Epithelial cell of proximal tubule (primary cell): ENCODE measurements at regions not wholly inside any gene's neighbourhood (a gene's known extent, or its start where the extent isn't known, plus 50 kb on each side); places are given as distances from the start of the nearest gene placed in this dataset.

ENCODE experiments used
- DNase-seq: peaks from one replicate; pipeline ENCODE4 v3.0.0-alpha.2; 2011; ENCODE audit warnings: low read depth
- H3K4me3 ChIP-seq: 2 replicates; pipeline ENCODE4 v1.5.1; 2011; ENCODE audit warnings: low read depth, mild to moderate bottlenecking, low read length
- TF ChIP-seq, protein P1 (sequence below): conservative IDR thresholded peaks from 2 replicates; pipeline ENCODE4 v1.5.1; 2012; ENCODE audit warnings: low read depth, mild to moderate bottlenecking, low read length

DNA sequence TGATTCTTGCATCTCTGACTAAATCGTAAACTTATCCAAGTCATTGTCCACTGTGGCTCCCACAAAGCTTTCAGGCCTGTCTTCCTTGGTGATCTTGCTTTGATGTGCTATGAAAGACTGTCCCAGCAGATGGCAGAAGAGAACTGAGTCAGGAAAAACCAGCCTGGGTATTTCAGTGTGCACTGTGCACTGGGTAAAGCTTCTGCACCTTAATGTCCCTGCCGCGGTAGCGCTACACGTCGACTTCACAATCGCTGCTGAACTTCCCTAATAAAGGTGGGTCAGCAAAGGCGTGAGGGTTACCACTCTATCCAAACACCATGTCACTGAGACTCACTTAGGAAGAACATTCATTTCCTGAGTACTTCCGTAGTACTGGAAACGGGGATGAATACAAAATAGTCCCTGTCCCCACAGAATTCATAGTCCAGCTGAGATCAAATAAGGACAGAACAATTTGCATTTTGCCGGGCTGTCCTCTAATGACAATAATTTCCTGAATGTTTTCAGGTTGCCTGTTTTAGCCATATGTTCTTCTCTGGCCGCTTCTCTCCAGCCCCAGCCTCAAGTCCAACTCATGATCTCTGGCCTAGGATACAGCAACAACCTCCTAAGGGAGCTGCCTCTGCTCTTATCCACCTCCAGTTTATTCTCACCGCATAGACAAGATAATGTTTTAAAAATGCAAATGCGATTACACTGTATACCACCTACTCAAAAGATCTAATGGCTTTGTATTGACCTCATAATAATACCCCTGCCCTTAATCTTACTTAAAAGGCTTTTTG is 83.6 kb upstream of the AKAP13 start:
- peak overlapping the region; percentile 42 for H3K4me3 ChIP-seq
- TF ChIP-seq, protein P1, sequence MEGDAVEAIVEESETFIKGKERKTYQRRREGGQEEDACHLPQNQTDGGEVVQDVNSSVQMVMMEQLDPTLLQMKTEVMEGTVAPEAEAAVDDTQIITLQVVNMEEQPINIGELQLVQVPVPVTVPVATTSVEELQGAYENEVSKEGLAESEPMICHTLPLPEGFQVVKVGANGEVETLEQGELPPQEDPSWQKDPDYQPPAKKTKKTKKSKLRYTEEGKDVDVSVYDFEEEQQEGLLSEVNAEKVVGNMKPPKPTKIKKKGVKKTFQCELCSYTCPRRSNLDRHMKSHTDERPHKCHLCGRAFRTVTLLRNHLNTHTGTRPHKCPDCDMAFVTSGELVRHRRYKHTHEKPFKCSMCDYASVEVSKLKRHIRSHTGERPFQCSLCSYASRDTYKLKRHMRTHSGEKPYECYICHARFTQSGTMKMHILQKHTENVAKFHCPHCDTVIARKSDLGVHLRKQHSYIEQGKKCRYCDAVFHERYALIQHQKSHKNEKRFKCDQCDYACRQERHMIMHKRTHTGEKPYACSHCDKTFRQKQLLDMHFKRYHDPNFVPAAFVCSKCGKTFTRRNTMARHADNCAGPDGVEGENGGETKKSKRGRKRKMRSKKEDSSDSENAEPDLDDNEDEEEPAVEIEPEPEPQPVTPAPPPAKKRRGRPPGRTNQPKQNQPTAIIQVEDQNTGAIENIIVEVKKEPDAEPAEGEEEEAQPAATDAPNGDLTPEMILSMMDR = peak; percentile 80
- peak; percentile 54 for DNase-seq

DNA sequence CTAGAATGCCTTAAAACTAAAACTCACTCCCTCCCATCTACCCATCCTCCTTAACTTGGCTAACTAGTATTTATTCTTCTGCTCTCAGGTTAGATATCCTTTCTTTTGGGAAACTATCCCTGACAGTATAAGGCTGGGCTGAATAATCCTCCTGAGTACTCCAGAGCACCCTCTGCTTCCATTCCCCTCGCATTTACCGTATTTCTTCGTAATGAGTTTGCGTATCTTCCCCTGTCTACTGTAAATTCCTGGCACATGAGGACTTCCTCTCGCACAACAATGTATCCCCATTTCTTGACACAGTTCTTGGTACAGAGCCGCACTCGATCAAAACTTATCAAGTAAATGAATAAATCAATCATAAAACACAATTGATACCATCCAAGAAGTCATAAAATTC is 82.9 kb upstream of the AKAP13 start:
- TF ChIP-seq, protein P1 = no peak
- no peak overlapping the region for H3K4me3 ChIP-seq
- no peak for DNase-seq

DNA sequence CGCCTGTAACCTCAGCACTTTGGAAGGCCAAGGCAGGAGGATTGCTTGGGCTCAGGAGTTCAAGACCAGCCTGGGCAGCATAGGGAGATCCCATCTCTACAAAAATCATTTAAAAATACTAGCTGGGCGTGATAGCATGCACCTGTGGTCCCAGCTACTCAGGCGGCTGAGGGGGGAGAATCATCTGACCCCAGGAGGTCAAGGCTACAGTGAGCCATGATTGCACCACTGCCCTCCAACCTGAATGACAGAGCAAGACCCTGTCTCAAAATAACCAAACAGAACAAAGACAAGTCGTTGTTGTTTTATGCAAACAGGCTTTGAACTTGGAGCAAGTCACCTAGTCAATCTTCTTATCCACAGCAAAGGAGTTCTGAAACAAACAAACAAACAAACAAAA is 82.0 kb upstream of the AKAP13 start:
- TF ChIP-seq, protein P1 = no peak
- H3K4me3 ChIP-seq = no peak overlapping the region
- DNase-seq = no peak

DNA sequence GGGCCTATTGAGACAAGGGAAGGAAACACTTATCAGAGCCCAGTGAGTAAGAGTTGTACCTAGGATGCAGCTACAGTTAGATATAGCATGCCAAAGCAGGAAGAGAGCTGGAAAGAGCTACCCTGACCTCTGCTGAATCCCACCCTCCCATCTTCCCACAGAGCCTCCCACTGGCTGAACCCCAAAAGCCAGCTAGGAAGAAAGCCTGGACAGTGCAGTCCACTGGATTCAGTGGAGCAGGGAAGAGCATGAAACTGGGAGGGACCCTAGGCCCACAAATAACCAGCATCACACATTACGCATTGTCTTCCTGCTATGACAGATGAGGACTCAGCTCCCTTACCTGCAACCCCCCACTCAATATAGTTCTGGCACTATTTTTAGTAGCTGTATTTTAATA is 81.5 kb upstream of the AKAP13 start:
- no peak for DNase-seq
- no peak overlapping the region for H3K4me3 ChIP-seq
- TF ChIP-seq, protein P1 = no peak

DNA sequence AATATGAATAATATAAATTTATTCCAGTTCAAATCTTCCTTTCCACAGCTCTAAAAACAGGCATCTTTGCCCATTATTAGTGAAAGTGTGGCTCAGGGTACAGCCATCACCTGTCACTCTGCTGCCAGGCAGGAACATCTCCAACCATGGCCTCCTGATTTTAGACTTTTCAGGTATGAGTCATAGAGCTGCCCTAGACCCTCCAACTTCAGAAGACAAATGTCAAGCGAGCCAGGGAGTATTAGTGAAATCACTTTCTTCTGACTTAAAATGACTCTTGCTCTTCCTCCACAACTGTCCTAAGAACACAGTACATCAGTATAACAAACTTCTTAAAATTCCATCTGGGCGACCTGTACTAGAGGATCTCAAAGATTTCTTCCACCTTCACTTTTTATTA is 78.1 kb upstream of the AKAP13 start:
- H3K4me3 ChIP-seq = no peak overlapping the region
- TF ChIP-seq, protein P1 = no peak
- DNase-seq = no peak

DNA sequence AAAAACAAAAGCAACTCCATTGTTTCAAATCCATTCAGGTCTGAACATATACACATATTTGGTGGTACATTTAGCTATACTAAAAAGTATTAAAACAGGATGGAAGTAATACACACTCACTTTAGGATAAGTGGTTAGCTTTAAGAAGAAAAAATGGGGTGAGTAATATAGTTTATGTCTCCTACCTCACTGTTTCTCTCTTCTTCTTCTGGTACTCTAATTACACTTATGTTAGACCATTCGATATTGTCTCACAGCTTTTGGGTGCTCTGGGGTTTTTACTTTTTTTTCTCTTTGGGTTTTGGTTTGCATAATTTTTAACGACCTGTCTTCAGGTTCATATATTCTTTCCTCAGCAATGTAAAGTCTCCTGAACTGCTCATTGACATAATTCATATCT is 75.4 kb upstream of the AKAP13 start:
- no peak for DNase-seq
- TF ChIP-seq, protein P1 = no peak
- no peak overlapping the region for H3K4me3 ChIP-seq
